ENCODE measurements at regions not wholly inside any gene's neighbourhood (a gene's known extent, or its start where the extent isn't known, plus 50 kb on each side); places are given as distances from the start of the nearest gene placed in this dataset.

- TF ChIP-seq, protein P1, sequence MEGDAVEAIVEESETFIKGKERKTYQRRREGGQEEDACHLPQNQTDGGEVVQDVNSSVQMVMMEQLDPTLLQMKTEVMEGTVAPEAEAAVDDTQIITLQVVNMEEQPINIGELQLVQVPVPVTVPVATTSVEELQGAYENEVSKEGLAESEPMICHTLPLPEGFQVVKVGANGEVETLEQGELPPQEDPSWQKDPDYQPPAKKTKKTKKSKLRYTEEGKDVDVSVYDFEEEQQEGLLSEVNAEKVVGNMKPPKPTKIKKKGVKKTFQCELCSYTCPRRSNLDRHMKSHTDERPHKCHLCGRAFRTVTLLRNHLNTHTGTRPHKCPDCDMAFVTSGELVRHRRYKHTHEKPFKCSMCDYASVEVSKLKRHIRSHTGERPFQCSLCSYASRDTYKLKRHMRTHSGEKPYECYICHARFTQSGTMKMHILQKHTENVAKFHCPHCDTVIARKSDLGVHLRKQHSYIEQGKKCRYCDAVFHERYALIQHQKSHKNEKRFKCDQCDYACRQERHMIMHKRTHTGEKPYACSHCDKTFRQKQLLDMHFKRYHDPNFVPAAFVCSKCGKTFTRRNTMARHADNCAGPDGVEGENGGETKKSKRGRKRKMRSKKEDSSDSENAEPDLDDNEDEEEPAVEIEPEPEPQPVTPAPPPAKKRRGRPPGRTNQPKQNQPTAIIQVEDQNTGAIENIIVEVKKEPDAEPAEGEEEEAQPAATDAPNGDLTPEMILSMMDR (IDR thresholded peaks at IDR 0.05) = no peak
- TF ChIP-seq ZFX (IDR thresholded peaks at IDR 0.05; ENCODE audit: borderline replicate concordance) = no peak
Observed at GRCh38 chr4:111842336-111842735, 302.9 kb upstream of the FAM241A start.
